Neural cell (in vitro differentiated cells): ENCODE measurements at regions not wholly inside any gene's neighbourhood (a gene's known extent, or its start where the extent isn't known, plus 50 kb on each side); places are given as distances from the start of the nearest gene placed in this dataset.

Experiments used
- H2AFZ ChIP-seq: fragments of 200-600, 300-800 bp; sonication (generic), shearing (Covaris generic); 2 replicates; pipeline ENCODE4 v1.6.0; 2014; ENCODE audit warnings: low read depth, mild to moderate bottlenecking, antibody characterized with exemption, low read length, moderate library complexity
- H3F3A ChIP-seq: fragments of 200-600 bp; shearing (Covaris generic); 2 replicates; pipeline ENCODE4 v1.6.1; 2016; ENCODE audit warnings: mild to moderate bottlenecking, moderate library complexity, mixed read lengths, antibody characterized with exemption, low read length; ENCODE audit not compliant: insufficient read depth, poor library complexity, severe bottlenecking
- H3K27ac ChIP-seq: fragments of 200-600, 300-800 bp; sonication (generic), shearing (Covaris generic); 2 replicates; pipeline ENCODE4 v1.5.1; 2014; ENCODE audit warnings: mild to moderate bottlenecking, low read length, moderate library complexity
- H3K27me3 ChIP-seq: fragments of 300-800, 200-600 bp; sonication (generic), shearing (Covaris generic); 2 replicates; pipeline ENCODE4 v1.6.0; 2014; ENCODE audit warnings: mild to moderate bottlenecking, low read depth, low read length, moderate library complexity; ENCODE audit not compliant: insufficient read depth
- H3K36me3 ChIP-seq: fragments of 300-800, 200-600 bp; sonication (generic), shearing (Covaris generic); 2 replicates; pipeline ENCODE4 v1.5.1; 2014; ENCODE audit warnings: mild to moderate bottlenecking, antibody characterized with exemption, low read length, moderate library complexity; ENCODE audit not compliant: insufficient read depth
- H3K4me2 ChIP-seq: fragments of 300-800, 200-600 bp; sonication (generic), shearing (Covaris generic); 2 replicates; pipeline ENCODE4 v1.6.0; 2014; ENCODE audit warnings: mild to moderate bottlenecking, low read length
- H3K4me3 ChIP-seq: fragments of 300-800, 200-600 bp; sonication (generic), shearing (Covaris generic); 2 replicates; pipeline ENCODE4 v1.5.1; 2014; ENCODE audit warnings: mild to moderate bottlenecking, low read length, moderate library complexity
- H3K79me2 ChIP-seq: fragments of 200-600 bp; shearing (Covaris generic); replicated peaks from 2 replicates; pipeline ENCODE4 v1.6.0; 2014; ENCODE audit warnings: mild to moderate bottlenecking, low read length, moderate library complexity; ENCODE audit not compliant: insufficient read depth
- H3K9ac ChIP-seq: fragments of 300-800, 200-600 bp; sonication (generic), shearing (Covaris generic); 2 replicates; pipeline ENCODE4 v1.6.1; 2016; ENCODE audit warnings: mild to moderate bottlenecking, low read length, mixed read lengths
- H3K9me2 ChIP-seq: fragments of 200-600 bp; shearing (Covaris generic); 2 replicates; pipeline ENCODE4 v1.6.1; 2016; ENCODE audit warnings: mild to moderate bottlenecking, low read length, mixed read lengths; ENCODE audit not compliant: insufficient read depth
- H3K9me3 ChIP-seq: fragments of 200-600, 300-800 bp; sonication (generic), shearing (Covaris generic); 2 replicates; pipeline ENCODE4 v1.6.1; 2016; ENCODE audit warnings: mild to moderate bottlenecking, mixed run types, low read length, moderate library complexity, mixed read lengths
- H4K20me1 ChIP-seq: fragments of 200-600 bp; shearing (Covaris generic); 2 replicates; pipeline ENCODE4 v1.6.1; 2016; ENCODE audit warnings: mild to moderate bottlenecking, mixed run types; ENCODE audit not compliant: insufficient read depth
- CTCF ChIP-seq: fragments of 450-650 bp; IDR thresholded peaks from 2 replicates; pipeline ENCODE4 v1.5.1; 2014; ENCODE audit warnings: antibody characterized with exemption, mild to moderate bottlenecking, moderate library complexity; ENCODE audit not compliant: poor library complexity, severe bottlenecking
- POLR2AphosphoS5 ChIP-seq: IDR thresholded peaks from 2 replicates; pipeline ENCODE4 v1.6.1; 2012
- RAD21 ChIP-seq: fragments of 450-650 bp; conservative IDR thresholded peaks from 2 replicates; pipeline ENCODE4 v1.6.1; 2014; ENCODE audit warnings: antibody characterized with exemption, mild to moderate bottlenecking, moderate library complexity
- REST ChIP-seq: IDR thresholded peaks from 2 replicates; pipeline ENCODE4 v1.6.1; 2012; ENCODE audit warnings: borderline replicate concordance
- SMC3 ChIP-seq: fragments of 450-650 bp; conservative IDR thresholded peaks from 2 replicates; pipeline ENCODE4 v1.6.1; 2014; ENCODE audit warnings: antibody characterized with exemption, mild to moderate bottlenecking, moderate library complexity; ENCODE audit not compliant: poor library complexity

GRCh38 chr16:65278874-65279273, 157.0 kb upstream of the CDH11 start:
- Histone ChIP-seq H3K36me3 (no peaks in the 10 kb centered on the region), H4K20me1 (no peaks in the 10 kb centered on the region), H3F3A (no peaks in the 10 kb centered on the region), H3K27me3 (no peaks in the 10 kb centered on the region), H3K79me2 (no peaks in the 10 kb centered on the region), H3K9ac (no peak overlapping the region), H3K4me3 (no peak overlapping the region), H2AFZ (no peak overlapping the region), H3K4me2 (no peak overlapping the region), H3K9me2 (no peaks in the 10 kb centered on the region), H3K27ac (no peak overlapping the region), H3K9me3 (no peaks in the 10 kb centered on the region)
- no peak for TF ChIP-seq CTCF
- no peak for TF ChIP-seq SMC3
- no peak for TF ChIP-seq REST
- TF ChIP-seq RAD21, result no peak

GRCh38 chr16:65274566-65274965, 152.7 kb upstream of the CDH11 start:
- H3K9me3 ChIP-seq, result no peaks in the 10 kb centered on the region
- H3K27ac ChIP-seq, result no peak overlapping the region
- no peak overlapping the region for H3K4me2 ChIP-seq
- TF ChIP-seq REST (no peak), POLR2AphosphoS5 (no peak)
- no peaks in the 10 kb centered on the region for H4K20me1 ChIP-seq
- H2AFZ ChIP-seq, result no peak overlapping the region
- no peaks in the 10 kb centered on the region for H3F3A ChIP-seq
- H3K27me3 ChIP-seq, result no peaks in the 10 kb centered on the region
- no peaks in the 10 kb centered on the region for H3K79me2 ChIP-seq
- H3K36me3 ChIP-seq, result no peaks in the 10 kb centered on the region
- no peak overlapping the region for H3K9ac ChIP-seq
- no peak overlapping the region for H3K4me3 ChIP-seq
- no peaks in the 10 kb centered on the region for H3K9me2 ChIP-seq
